ENCODE measurements at regions not wholly inside any gene's neighbourhood (a gene's known extent, or its start where the extent isn't known, plus 50 kb on each side); places are given as distances from the start of the nearest gene placed in this dataset.

- no peak for TF ChIP-seq MYC (IDR thresholded peaks at IDR 0.05; ENCODE audit: low read depth, low read length)
- TF ChIP-seq CTCF (IDR thresholded peaks at IDR 0.05; ENCODE audit: extremely low read depth in 1 of 2, insufficient read depth in 1 of 2, low read depth in 1 of 2, low read length in 2 of 2), result no peak
- TF ChIP-seq POLR2AphosphoS5 (IDR thresholded peaks at IDR 0.05; ENCODE audit: insufficient read depth, low read depth, low read length), result no peak
- no peak for TF ChIP-seq POLR2A (IDR thresholded peaks at IDR 0.05; ENCODE audit: low read depth, low read length)
- TF ChIP-seq EZH2 (IDR thresholded peaks at IDR 0.05; ENCODE audit: borderline replicate concordance, low read depth, low read length, severe bottlenecking), result no peak
- no peak for TF ChIP-seq JUN (IDR thresholded peaks at IDR 0.05; ENCODE audit: borderline replicate concordance, insufficient read depth, insufficient read length, low read depth)
- no peak for TF ChIP-seq FOS (IDR thresholded peaks at IDR 0.05; ENCODE audit: borderline replicate concordance, insufficient read depth, low read length)
Measured at GRCh38 chr6:10099529-10100140, 315.2 kb downstream of the TFAP2A start.
